ENCODE measurements at regions not wholly inside any gene's neighbourhood (a gene's known extent, or its start where the extent isn't known, plus 50 kb on each side); places are given as distances from the start of the nearest gene placed in this dataset.

GRCh38 chr1:47655521-47656300 is 217.9 kb downstream of the FOXD2 start (continued):
- TF ChIP-seq ZNF462 (CRISPR knock-in tag; IDR thresholded peaks at IDR 0.05) (no peak), NANOG (IDR thresholded peaks at IDR 0.05; ENCODE audit: borderline replicate concordance) (no peak), ZNF114 (CRISPR knock-in tag; IDR thresholded peaks at IDR 0.05) (no peak)

- Histone ChIP-seq H3K4me3 (no peak overlapping the region), H3K4me2 (no peak overlapping the region), H3K36me3 (ENCODE audit: insufficient read depth) (no peaks in the 10 kb centered on the region), H4K20me1 (replicated peaks; ENCODE audit: insufficient read depth) (no peaks in the 10 kb centered on the region), H3F3A (replicated peaks; ENCODE audit: low read depth) (no peaks in the 10 kb centered on the region), H3K9me2 (ENCODE audit: insufficient read depth) (no peaks in the 10 kb centered on the region), H3K27me3 (ENCODE audit: insufficient read depth) (no peaks in the 10 kb centered on the region), H3K4me1 (ENCODE audit: insufficient read depth) (no peaks in the 10 kb centered on the region), H2AFZ (0 out of 2 replicates have a peak overlapping the region, but pooled peaks have one; percentile 32), H3K79me2 (replicated peaks; ENCODE audit: insufficient read depth) (no peaks in the 10 kb centered on the region), H3K27ac (ENCODE audit: low read depth) (no peak overlapping the region)
- H3K4me3 Mint-ChIP-seq: no peak overlapping the region
- no peak for TF ChIP-seq EZH2phosphoT487 (IDR thresholded peaks at IDR 0.05; ENCODE audit: unreplicated experiment)
- TF ChIP-seq REST (IDR thresholded peaks at IDR 0.05; ENCODE audit: unreplicated experiment): no peak
- no peak for TF ChIP-seq CTCF (conservative IDR thresholded peaks at IDR 0.05; ENCODE audit: low read depth in 2 of 2)
- TF ChIP-seq ZNF114 (CRISPR knock-in tag; IDR thresholded peaks at IDR 0.05): no peak
- TF ChIP-seq JUNB (IDR thresholded peaks at IDR 0.05; ENCODE audit: unreplicated experiment): no peak
- no peak for TF ChIP-seq CREB1 (CRISPR knock-in tag; IDR thresholded peaks at IDR 0.05; ENCODE audit: low read depth)
- TF ChIP-seq ETS1 (IDR thresholded peaks at IDR 0.05): no peak
- DNase-seq (ENCODE audit: low spot score) (no peak), ATAC-seq (no peak)
- H3K4me1 Mint-ChIP-seq: no peaks in the 10 kb centered on the region; the same call in 2 of the 3 replicates
- no peak overlapping the region for H3K27ac Mint-ChIP-seq
- H3K9me3 Mint-ChIP-seq: no peaks in the 10 kb centered on the region
- no peaks in the 10 kb centered on the region for H3K36me3 Mint-ChIP-seq (ENCODE audit: low read depth)
- peaks cover 8% of the 10 kb centered on the region for H3K27me3 Mint-ChIP-seq (ENCODE audit: insufficient read depth, low read depth, poor library complexity)
Measured at GRCh38 chr1:47656719-47657685, 219.2 kb downstream of the FOXD2 start.
